GM18498 (cell line): ENCODE measurements at regions not wholly inside any gene's neighbourhood (a gene's known extent, or its start where the extent isn't known, plus 50 kb on each side); places are given as distances from the start of the nearest gene placed in this dataset.

Experiments used
- ATAC-seq: cut with Tn5 transposase; IDR thresholded peaks from one replicate; pipeline ENCODE4 v1.9.1; 2021; ENCODE audit warnings: mild to moderate bottlenecking, moderate library complexity; ENCODE audit not compliant: unreplicated experiment

- no peak for ATAC-seq
Observed at GRCh38 chr1:48164571-48164970, 57.9 kb upstream of the SLC5A9 start.

- ATAC-seq = no peak
Observed at GRCh38 chr1:48160486-48161132, 61.9 kb upstream of the SLC5A9 start.

- ATAC-seq = no peak
Observed at GRCh38 chr1:48139275-48139674, 83.2 kb upstream of the SLC5A9 start.

DNA sequence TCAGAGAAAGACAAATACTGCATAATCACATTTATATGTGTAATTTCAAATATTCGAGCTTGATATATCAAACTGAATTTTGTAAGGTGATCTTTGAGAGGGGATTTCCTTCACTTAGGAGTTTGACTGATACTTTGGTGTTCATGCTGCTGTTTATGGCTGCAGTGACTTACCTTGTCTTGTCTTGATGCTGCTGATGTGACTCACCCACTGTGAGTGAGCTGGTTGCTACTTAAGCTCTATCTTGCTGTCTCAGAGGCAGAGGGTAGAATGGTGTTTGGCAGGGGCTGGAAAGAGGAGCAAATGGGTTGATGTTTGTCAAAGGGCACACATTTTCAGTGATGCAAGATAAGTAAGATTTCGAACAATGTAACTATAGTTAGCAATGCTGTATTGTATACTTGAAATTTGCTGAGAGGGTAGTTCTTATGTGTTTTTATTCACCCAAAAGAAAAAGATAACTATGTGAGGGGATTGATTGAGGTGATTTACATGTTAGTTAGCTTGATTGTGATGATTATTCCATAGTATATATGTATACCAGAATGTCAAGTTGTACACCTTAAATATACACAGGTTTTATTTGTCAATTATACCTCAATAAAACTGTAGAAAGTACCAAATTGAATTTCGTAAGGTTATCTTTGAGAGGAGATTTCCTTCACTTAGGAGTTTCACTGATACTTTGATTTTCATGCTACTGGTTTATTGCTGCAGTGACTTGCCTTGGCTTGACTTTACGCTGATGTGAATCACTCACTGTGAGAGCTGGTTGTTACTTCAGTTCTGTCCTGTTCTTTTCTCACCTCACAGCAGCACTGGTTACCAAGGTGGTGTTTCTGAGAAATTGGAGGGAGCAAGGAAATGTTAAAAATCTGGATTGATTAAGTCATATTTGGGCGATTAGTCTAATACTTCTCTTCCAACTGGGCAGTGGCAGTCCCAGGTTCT is 94.5 kb upstream of the SLC5A9 start:
- no peak for ATAC-seq

GRCh38 chr1:48123647-48124046 is 98.9 kb upstream of the SLC5A9 start:
- no peak for ATAC-seq

GRCh38 chr1:48121955-48122354 is 100.6 kb upstream of the SLC5A9 start:
- ATAC-seq = no peak

DNA sequence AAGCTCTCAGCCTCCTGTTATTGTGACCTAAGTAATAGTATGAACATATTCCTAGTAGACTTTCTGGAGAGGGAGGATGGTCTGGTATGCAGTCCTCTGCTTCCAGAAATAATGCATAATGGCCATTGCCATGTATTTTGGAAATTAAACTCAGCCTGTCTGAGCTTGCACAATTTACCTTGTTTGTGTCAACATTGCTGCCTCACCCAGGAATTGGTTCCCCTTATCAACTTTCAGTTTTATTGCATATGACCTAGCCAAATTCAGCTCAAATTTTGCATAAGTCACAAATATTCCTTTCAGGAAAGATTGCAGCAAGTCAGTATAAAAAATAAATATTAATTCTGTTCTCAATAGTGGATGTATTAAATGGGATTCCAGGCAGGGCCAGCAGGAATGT is 101.9 kb upstream of the SLC5A9 start:
- no peak for ATAC-seq

- no peak for ATAC-seq
Observed at GRCh38 chr1:48115835-48116234, 106.7 kb upstream of the SLC5A9 start.

- no peak for ATAC-seq
Observed at GRCh38 chr1:48114596-48115382, 107.7 kb upstream of the SLC5A9 start.

DNA sequence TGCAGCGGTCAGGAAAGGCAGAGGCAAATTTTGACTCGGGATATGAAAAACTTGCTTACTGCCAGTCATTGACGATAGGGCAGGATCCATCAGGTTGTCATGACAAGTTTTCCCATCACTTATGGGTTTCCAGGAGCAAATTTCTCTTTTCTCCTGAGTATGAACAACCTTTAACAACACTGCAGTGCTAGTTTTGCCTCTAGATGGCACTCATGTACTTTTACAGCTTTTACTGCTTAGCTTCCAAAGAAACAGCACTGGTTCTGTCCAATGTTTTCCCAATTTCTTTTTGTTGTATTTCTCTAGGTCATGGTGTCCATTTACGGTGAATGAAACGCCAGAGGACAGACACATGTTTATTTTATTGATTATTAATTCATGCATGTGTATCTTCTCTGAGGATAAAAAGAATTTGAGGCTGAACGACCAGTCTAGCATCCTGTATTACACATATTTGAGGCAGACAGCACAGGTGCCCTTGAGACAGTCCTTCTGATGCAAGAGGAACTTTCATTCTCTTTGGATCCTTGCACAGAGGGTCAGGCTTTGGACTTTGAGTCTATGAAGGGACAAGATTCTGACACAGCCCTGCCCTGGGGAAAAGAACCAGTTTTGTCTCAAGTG is 112.3 kb upstream of the TRABD2B start:
- no peak for ATAC-seq

DNA sequence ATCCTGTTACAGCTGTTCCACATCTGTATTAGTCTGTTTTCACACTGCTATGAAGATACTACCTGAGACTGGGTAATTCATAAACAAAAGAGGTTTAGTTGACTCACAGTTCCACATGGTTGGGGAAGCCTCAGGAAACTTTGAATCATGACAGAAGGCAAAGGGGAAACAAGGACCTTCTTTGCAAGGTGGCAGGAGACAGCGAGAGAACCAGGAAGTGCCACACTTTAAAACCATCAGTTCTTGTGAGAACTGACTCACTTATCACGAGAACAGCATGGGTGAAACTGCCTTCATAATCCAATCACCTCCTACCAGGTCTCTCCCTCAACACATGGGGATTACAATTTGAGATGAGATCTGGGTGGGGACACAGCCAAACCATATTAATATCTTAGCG is 110.3 kb upstream of the TRABD2B start:
- no peak for ATAC-seq

GRCh38 chr1:48106049-48106448 is 108.9 kb upstream of the TRABD2B start:
- no peak for ATAC-seq

DNA sequence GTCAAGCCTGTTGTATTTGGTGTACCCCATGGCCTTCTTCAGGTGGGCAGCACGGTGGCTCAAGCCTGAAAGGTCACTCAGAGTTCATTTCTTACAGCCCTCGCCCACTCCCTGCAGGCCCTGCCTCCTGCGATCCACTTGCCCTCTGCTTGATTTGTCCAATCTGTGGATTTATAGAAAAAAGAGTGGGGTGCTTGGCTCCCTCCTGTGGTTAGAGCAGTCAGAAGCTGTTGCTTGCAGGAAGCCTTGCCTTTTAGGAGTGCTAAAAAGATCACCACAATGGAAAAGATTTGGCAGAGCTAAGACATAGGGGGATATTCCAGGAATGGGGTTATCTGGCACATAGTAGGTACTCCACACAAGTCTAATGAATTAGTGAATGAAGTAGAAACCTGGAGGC is 108.0 kb upstream of the TRABD2B start:
- no peak for ATAC-seq

DNA sequence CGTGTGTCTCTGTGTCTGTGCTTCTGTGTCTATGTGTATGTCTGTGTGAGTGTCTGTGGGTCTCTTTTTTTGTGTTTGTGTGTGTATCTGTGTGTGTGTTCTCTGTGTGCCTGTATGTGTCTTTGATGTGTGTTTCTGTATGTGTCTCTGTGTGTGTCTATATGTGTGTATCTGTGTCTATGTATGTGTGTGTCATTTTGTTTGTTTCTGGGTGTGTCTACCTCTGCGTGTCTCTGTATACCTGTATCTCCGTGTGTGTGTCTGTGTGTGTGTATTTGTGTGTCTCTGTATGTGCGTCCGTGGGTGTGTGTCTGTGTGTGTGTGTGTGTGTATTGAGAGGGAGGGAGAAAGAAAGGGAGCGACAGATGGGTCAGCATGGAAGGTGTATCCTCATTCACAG is 106.3 kb upstream of the TRABD2B start:
- no peak for ATAC-seq

- no peak for ATAC-seq
Observed at GRCh38 chr1:48102766-48103165, 105.6 kb upstream of the TRABD2B start.

GRCh38 chr1:48099072-48099773 is 102.0 kb upstream of the TRABD2B start:
- ATAC-seq = no peak

DNA sequence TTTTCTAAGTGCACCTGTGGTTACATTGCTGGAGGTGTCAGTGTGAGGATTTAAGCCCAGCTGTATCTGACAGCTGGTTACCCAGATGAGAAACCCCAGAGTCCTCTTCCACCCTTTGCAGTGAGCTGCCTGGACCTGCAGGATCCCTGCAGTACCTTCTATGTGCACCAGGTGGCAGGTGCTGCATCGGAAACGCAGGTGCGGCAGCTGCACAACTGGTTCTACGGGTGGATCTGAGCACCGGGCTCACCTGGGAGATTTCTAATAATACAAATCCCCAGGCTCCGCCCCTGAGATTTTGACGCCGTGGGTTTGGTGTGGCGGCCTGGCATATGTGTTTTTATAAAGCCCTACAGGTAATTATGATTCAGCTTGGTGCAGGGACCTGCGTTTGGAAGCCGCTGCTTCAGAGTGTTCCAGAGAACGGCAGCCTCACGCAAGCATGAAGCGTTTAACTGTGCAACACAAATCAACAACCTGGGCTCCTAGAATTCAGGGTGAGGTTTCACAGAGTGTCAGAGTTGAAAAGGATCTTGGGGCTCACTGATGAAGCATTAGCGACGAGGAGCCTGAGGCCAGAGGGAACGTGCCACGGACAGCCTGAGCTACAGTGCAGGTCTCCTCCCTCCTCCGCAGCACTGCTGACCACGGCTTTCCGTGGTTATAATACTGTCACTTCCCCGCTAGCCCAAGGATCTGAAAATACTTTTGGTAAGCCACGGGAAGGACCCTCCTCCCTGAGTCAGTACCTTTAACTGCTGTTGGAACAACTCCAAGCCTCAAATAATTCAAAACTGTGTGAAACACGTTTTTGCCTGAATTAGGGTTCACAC is 96.7 kb upstream of the TRABD2B start:
- peak; percentile 99 for ATAC-seq

DNA sequence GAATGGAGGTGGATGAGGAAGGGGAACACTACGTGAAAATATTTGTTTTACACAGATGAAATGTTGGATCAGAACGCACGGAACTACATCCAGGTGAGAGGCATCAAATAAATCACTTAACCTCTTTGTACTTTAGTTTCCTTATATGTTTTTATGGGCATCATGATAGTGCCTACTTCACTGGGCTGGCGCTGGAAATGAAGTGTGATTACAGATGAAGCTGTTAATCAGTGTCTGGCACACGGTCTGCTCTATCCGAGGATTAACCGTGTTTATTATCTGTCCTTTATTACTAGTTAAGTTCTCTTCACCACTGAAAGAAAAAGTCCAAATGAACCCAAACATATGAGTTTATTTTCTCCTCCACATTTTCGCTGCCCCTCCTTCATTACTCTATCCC is 96.0 kb upstream of the TRABD2B start:
- no peak for ATAC-seq

DNA sequence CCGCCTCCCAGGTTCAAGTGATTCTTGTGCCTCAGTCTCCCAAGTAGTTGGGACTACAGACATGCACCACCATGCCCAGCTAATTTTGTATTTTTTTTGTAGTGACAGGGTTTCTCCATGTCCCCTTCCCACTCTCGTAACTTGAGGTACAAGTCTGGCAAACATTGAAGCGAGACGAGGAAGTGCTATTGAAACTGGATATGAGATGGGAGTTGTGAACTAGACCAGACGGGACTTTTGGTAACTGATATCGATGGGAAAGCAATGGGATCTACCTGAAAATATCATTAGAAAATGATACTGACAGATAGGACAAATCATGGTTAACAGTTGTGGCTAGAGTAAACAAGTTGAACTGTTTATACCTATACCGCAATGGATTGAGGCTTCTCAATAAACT is 95.2 kb upstream of the TRABD2B start:
- ATAC-seq = no peak
